NT2/D1 (cell line): ENCODE measurements at regions not wholly inside any gene's neighbourhood (a gene's known extent, or its start where the extent isn't known, plus 50 kb on each side); places are given as distances from the start of the nearest gene placed in this dataset.

Experiments
- SUZ12 ChIP-seq: IDR thresholded peaks from 2 replicates; pipeline ENCODE4 v1.6.1; 2011; ENCODE audit not compliant: insufficient read length, insufficient read depth; ENCODE audit errors: extremely low read depth
- YY1 ChIP-seq: IDR thresholded peaks from 2 replicates; pipeline ENCODE4 v1.6.1; 2011; ENCODE audit not compliant: insufficient read length, insufficient read depth
- ZNF274 ChIP-seq: IDR thresholded peaks from 2 replicates; pipeline ENCODE4 v1.6.1; 2011; ENCODE audit warnings: mild to moderate bottlenecking, low read depth, low read length

- TF ChIP-seq ZNF274: no peak
- TF ChIP-seq YY1: no peak
- TF ChIP-seq SUZ12: no peak
Observed at GRCh38 chr2:182504903-182505302, 78.1 kb upstream of the PDE1A start.
